PFSK-1 (cell line): ENCODE measurements at regions not wholly inside any gene's neighbourhood (a gene's known extent, or its start where the extent isn't known, plus 50 kb on each side); places are given as distances from the start of the nearest gene placed in this dataset.

Source experiments
- FOXP2 ChIP-seq: optimal IDR thresholded peaks from 2 replicates; pipeline ENCODE3; 2011; ENCODE audit warnings: borderline replicate concordance, control low read depth, inconsistent platforms; ENCODE audit not compliant: insufficient read depth; ENCODE audit errors: extremely low read length, extremely low read depth
- POLR2AphosphoS5 ChIP-seq: IDR thresholded peaks from 2 replicates; pipeline ENCODE4 v1.6.1; 2012; ENCODE audit warnings: low read depth, mild to moderate bottlenecking, control low read depth, low read length, moderate library complexity
- REST ChIP-seq, 2 experiments: IDR thresholded peaks; 2 replicates each; pipeline versions ENCODE4 v1.6.1 to v1.8.0; 2011 to 2012; ENCODE audit warnings: low read depth in 2 of 2, low read length in 2 of 2, control low read depth in 1 of 2, inconsistent platforms in 1 of 2, mild to moderate bottlenecking in 1 of 2, moderate library complexity in 1 of 2; ENCODE audit not compliant: insufficient read depth in 1 of 2
- SIN3A ChIP-seq: IDR thresholded peaks from 2 replicates; pipeline ENCODE4 v1.6.1; 2012; ENCODE audit warnings: mild to moderate bottlenecking, low read length, moderate library complexity, borderline replicate concordance; ENCODE audit not compliant: insufficient read depth
- TAF1 ChIP-seq: IDR thresholded peaks from 2 replicates; pipeline ENCODE4 v1.6.1; 2012; ENCODE audit warnings: low read length, control low read depth, borderline replicate concordance; ENCODE audit not compliant: insufficient read depth

DNA sequence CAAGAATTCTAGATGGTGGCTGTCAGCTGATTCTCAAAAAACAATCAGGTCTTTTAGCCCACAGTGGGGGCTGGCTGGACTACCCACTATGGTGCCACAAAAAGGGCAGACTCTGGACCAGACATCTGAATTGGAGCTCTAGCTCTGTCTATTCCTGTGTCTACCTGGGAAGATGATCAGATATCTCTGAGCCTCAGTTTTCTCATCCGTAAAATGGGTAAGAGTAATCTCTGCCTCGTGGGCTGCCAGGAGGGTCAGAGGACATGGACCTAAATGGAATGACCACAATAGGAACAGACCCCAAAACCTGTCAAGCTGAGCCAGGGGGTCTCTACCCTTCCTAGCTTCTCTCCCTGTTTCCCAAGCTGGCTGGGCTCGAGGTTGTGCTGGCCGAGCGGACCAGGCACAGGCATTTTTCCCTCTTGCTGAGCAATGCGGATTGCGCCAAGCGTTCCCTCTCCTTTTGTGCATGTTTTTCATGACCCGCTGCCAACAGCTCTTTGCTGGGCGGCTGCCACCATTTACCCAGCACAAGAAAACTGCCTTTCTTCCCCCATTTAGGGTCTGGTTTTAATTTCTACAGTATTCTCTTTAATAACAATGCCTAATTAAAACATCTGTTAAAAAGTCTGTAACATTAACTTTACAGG, 74.7 kb upstream of the MAFB start:
- no peak for TF ChIP-seq REST (IDR thresholded peaks at IDR 0.05; ENCODE audit: insufficient read depth in 1 of 2, low read depth in 2 of 2, low read length in 2 of 2)
- no peak for TF ChIP-seq SIN3A
- no peak for TF ChIP-seq POLR2AphosphoS5
- TF ChIP-seq FOXP2 = no peak
- TF ChIP-seq TAF1 = no peak

- TF ChIP-seq FOXP2 (no peak), SIN3A (no peak), POLR2AphosphoS5 (no peak), REST (IDR thresholded peaks at IDR 0.05; ENCODE audit: insufficient read depth in 1 of 2, low read depth in 2 of 2, low read length in 2 of 2) (no peak), TAF1 (no peak)
Measured at GRCh38 chr20:40765814-40766480, 76.9 kb upstream of the MAFB start.

GRCh38 chr20:40766790-40767614, 78.0 kb upstream of the MAFB start:
- no peak for TF ChIP-seq REST (IDR thresholded peaks at IDR 0.05; ENCODE audit: insufficient read depth in 1 of 2, low read depth in 2 of 2, low read length in 2 of 2)
- no peak for TF ChIP-seq FOXP2
- TF ChIP-seq POLR2AphosphoS5 = no peak
- TF ChIP-seq TAF1 = no peak

DNA sequence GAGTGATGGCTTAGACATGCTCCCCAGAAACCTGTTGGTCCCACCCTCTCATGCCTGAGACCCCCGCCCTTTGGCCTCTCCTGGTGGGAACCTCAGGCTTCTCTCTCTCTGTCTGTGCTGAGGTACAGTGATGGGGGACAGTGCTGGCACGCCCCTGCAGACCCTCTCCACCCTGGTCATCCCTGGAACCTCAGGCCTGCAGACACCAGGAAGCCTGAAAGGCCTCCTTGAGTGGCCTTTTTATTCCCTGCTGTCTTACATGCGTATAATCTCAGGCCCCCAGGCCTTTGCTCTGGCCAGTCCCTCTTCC, 78.5 kb upstream of the MAFB start:
- no peak for TF ChIP-seq POLR2AphosphoS5
- TF ChIP-seq SIN3A = no peak
- TF ChIP-seq REST (IDR thresholded peaks at IDR 0.05; ENCODE audit: insufficient read depth in 1 of 2, low read depth in 2 of 2, low read length in 2 of 2) = no peak
